Osteoblast (primary cell): ENCODE measurements at regions not wholly inside any gene's neighbourhood (a gene's known extent, or its start where the extent isn't known, plus 50 kb on each side); places are given as distances from the start of the nearest gene placed in this dataset.

Experiments used
- DNase-seq: peaks from one replicate; pipeline ENCODE4 v3.0.0; 2011; ENCODE audit warnings: low spot score, mixed read lengths; ENCODE audit not compliant: insufficient read length; ENCODE audit errors: missing footprints
- H2AFZ ChIP-seq: 2 replicates; pipeline ENCODE4 v1.6.0; 2011; ENCODE audit warnings: mild to moderate bottlenecking, low read length
- H3K27ac ChIP-seq: 2 replicates; pipeline ENCODE4 v1.5.1; 2011; ENCODE audit warnings: mild to moderate bottlenecking, low read depth, low read length, moderate library complexity
- H3K27me3 ChIP-seq: 2 replicates; pipeline ENCODE4 v1.6.0; 2012; ENCODE audit warnings: mild to moderate bottlenecking, control low read depth, inconsistent platforms, low read length, moderate library complexity; ENCODE audit not compliant: insufficient read depth
- H3K36me3 ChIP-seq: 2 replicates; pipeline ENCODE4 v1.5.1; 2011; ENCODE audit warnings: mild to moderate bottlenecking, low read length, control low read depth, moderate library complexity; ENCODE audit not compliant: insufficient read depth
- H3K4me1 ChIP-seq: 2 replicates; pipeline ENCODE4 v1.5.1; 2011; ENCODE audit warnings: mild to moderate bottlenecking, low read length, control low read depth, moderate library complexity; ENCODE audit not compliant: insufficient read depth
- H3K4me2 ChIP-seq: 2 replicates; pipeline ENCODE4 v1.6.0; 2011; ENCODE audit warnings: mild to moderate bottlenecking, low read length; ENCODE audit not compliant: insufficient read depth
- H3K4me3 ChIP-seq: fragments of 200-600 bp; sonication (generic); 3 replicates; pipeline ENCODE4 v1.5.1; 2012; ENCODE audit warnings: mild to moderate bottlenecking, low read length, inconsistent platforms; ENCODE audit not compliant: insufficient read depth
- H3K79me2 ChIP-seq: 2 replicates; pipeline ENCODE4 v1.6.0; 2012; ENCODE audit warnings: mild to moderate bottlenecking, low read length, control low read depth, inconsistent platforms; ENCODE audit not compliant: insufficient read depth
- H3K9me3 ChIP-seq: 2 replicates; pipeline ENCODE4 v1.5.1; 2011; ENCODE audit warnings: low read depth, low read length, control low read depth
- H4K20me1 ChIP-seq: 2 replicates; pipeline ENCODE4 v1.6.0; 2012; ENCODE audit warnings: mild to moderate bottlenecking, low read length, control low read depth; ENCODE audit not compliant: insufficient read depth
- CTCF ChIP-seq: IDR thresholded peaks from 2 replicates; pipeline ENCODE4 v1.5.1; 2011; ENCODE audit warnings: mild to moderate bottlenecking, low read depth, low read length, moderate library complexity; ENCODE audit errors: extremely low read depth

- Histone ChIP-seq H3K27me3 (no peaks in the 10 kb centered on the region), H3K27ac (no peak overlapping the region), H3K79me2 (no peaks in the 10 kb centered on the region), H3K4me1 (no peaks in the 10 kb centered on the region), H4K20me1 (no peaks in the 10 kb centered on the region), H3K9me3 (no peaks in the 10 kb centered on the region), H3K4me3 (no peak overlapping the region), H3K36me3 (no peaks in the 10 kb centered on the region), H3K4me2 (no peak overlapping the region), H2AFZ (no peak overlapping the region)
- no peak for TF ChIP-seq CTCF
- DNase-seq: no peak
These were observed 54.9 kb upstream of the IGSF21 start for GRCh38 chr1:18052671-18053070.

GRCh38 chr1:18055156-18055555, 52.4 kb upstream of the IGSF21 start:
- Histone ChIP-seq H3K36me3 (no peaks in the 10 kb centered on the region), H3K9me3 (no peaks in the 10 kb centered on the region), H2AFZ (no peak overlapping the region), H3K79me2 (no peaks in the 10 kb centered on the region), H3K27me3 (no peaks in the 10 kb centered on the region), H4K20me1 (no peaks in the 10 kb centered on the region), H3K27ac (no peak overlapping the region), H3K4me2 (no peak overlapping the region), H3K4me1 (no peaks in the 10 kb centered on the region), H3K4me3 (no peak overlapping the region)
- DNase-seq: no peak
- no peak for TF ChIP-seq CTCF

GRCh38 chr1:18056545-18056944, 51.1 kb upstream of the IGSF21 start:
- no peak for TF ChIP-seq CTCF
- H3K27me3 ChIP-seq: no peaks in the 10 kb centered on the region
- H3K36me3 ChIP-seq: no peaks in the 10 kb centered on the region
- H3K27ac ChIP-seq: no peak overlapping the region
- no peak overlapping the region for H3K4me2 ChIP-seq
- no peaks in the 10 kb centered on the region for H3K9me3 ChIP-seq
- no peak overlapping the region for H2AFZ ChIP-seq
- DNase-seq: no peak
- H4K20me1 ChIP-seq: no peaks in the 10 kb centered on the region
- H3K79me2 ChIP-seq: no peaks in the 10 kb centered on the region
- H3K4me1 ChIP-seq: no peaks in the 10 kb centered on the region
- H3K4me3 ChIP-seq: no peak overlapping the region

- Histone ChIP-seq H3K27me3 (no peaks in the 10 kb centered on the region), H4K20me1 (no peaks in the 10 kb centered on the region), H3K4me2 (no peak overlapping the region), H2AFZ (no peak overlapping the region), H3K36me3 (no peaks in the 10 kb centered on the region), H3K4me3 (no peak overlapping the region), H3K79me2 (no peaks in the 10 kb centered on the region), H3K27ac (no peak overlapping the region), H3K9me3 (no peaks in the 10 kb centered on the region), H3K4me1 (no peaks in the 10 kb centered on the region)
- no peak for TF ChIP-seq CTCF
- DNase-seq: no peak
These were observed 50.0 kb upstream of the IGSF21 start for GRCh38 chr1:18057623-18058022.
